IPS DF 6.9 (cell line): ENCODE measurements at regions not wholly inside any gene's neighbourhood (a gene's known extent, or its start where the extent isn't known, plus 50 kb on each side); places are given as distances from the start of the nearest gene placed in this dataset.

Source experiments
- DNase-seq: peaks from one replicate; pipeline ENCODE4 v3.0.0-alpha.2; 2013; ENCODE audit warnings: low read depth, low spot score
- H3K27ac ChIP-seq: one replicate; pipeline ENCODE4 v1.5.1; 2013; ENCODE audit warnings: low read length, control low read depth
- H3K27me3 ChIP-seq: 2 replicates; pipeline ENCODE4 v1.6.1; 2013; ENCODE audit warnings: mild to moderate bottlenecking, low read length; ENCODE audit not compliant: control insufficient read depth, insufficient read depth
- H3K36me3 ChIP-seq: 2 replicates; pipeline ENCODE4 v1.6.1; 2013; ENCODE audit warnings: low read length; ENCODE audit not compliant: control insufficient read depth, insufficient read depth
- H3K4me1 ChIP-seq: 2 replicates; pipeline ENCODE4 v1.6.1; 2013; ENCODE audit warnings: low read length; ENCODE audit not compliant: control insufficient read depth, insufficient read depth
- H3K4me3 ChIP-seq: 2 replicates; pipeline ENCODE4 v1.5.1; 2013; ENCODE audit warnings: mild to moderate bottlenecking, low read length
- H3K9me3 ChIP-seq: 2 replicates; pipeline ENCODE4 v1.6.1; 2013; ENCODE audit warnings: low read length, inconsistent platforms; ENCODE audit not compliant: control insufficient read depth, insufficient read depth
- WGBS: extraction: QIAGEN DNeasy Blood & Tissue Kit; methylation state at CpG from one replicate; pipeline ENCODE4 v1.1.7; 2013; ENCODE audit warnings: mixed read lengths, missing lambda C conversion rate; ENCODE audit not compliant: insufficient read length, insufficient coverage; 5-methylcytosine and 5-hydroxymethylcytosine counted together

- no peak overlapping the region for H3K27ac ChIP-seq
- H3K9me3 ChIP-seq, result no peaks in the 10 kb centered on the region
- H3K4me3 ChIP-seq, result no peak overlapping the region
- H3K4me1 ChIP-seq, result no peaks in the 10 kb centered on the region
- no peaks in the 10 kb centered on the region for H3K36me3 ChIP-seq
- DNase-seq, result no peak
- no CpG with 5 or more reads among the region's 1 CpG for WGBS
- no peaks in the 10 kb centered on the region for H3K27me3 ChIP-seq
These were observed 77.5 kb upstream of the CACNA1A start for GRCh38 chr19:13583753-13584152.

DNA sequence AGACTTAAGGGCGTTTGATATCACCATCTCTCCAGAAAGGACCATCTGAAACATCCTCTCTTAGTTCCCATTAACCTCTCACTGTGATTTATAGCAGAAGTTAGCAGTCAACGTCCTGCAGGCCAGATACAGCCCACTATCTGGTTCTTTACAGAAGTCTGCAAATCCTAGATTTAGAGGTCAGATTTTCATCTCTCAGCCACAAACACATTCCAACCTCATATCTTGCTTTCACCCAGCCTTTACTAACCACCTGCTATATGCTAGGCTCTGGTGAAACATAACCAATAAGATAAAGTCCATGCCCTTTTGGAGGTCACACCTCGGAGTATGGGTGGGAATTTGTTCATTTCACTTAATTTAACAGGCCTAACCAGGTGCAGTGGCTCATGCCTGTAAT lies 76.8 kb upstream of the CACNA1A start:
- Histone ChIP-seq H3K4me1 (no peaks in the 10 kb centered on the region), H3K27me3 (no peaks in the 10 kb centered on the region), H3K27ac (no peak overlapping the region), H3K9me3 (no peaks in the 10 kb centered on the region), H3K4me3 (no peak overlapping the region), H3K36me3 (no peaks in the 10 kb centered on the region)
- WGBS, result no CpG with 5 or more reads among the region's 3 CpGs
- DNase-seq, result no peak

- H3K36me3 ChIP-seq, result no peaks in the 10 kb centered on the region
These were observed 75.3 kb upstream of the CACNA1A start for GRCh38 chr19:13581576-13581975.

DNA sequence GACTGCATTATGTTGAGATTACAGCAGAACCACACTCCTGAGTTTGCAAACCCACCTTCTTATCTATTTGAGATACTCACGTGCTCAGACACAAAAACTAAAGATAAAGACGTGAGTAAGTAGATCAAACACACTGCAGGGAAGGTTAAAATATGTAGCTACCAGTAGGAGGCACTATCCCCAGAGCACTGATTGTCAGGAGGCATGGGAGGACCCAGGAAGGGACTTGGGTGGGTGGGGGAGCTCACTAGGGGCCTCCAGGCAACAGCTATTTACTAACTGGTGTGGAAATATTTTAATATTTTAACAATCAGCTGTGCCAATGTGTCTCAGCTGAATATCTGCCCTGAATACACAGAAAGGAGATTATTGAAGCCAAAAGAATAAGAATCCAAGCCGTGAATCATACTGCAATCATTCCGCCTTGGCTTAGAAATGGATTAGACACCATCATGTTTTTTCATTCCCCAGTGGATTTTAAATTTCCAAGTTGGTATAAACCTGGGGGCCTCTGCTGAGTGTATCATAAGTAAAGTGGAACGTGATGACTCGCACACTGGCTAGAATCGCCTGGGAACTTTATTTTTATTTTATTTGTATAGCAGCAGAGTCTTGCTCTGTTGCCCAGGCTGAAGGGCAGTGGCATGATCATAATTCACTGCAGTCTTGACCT lies 73.2 kb upstream of the CACNA1A start:
- Histone ChIP-seq H3K36me3 (no peaks in the 10 kb centered on the region), H3K4me1 (no peaks in the 10 kb centered on the region), H3K9me3 (no peaks in the 10 kb centered on the region), H3K27ac (no peak overlapping the region), H3K4me3 (no peak overlapping the region), H3K27me3 (no peaks in the 10 kb centered on the region)
- DNase-seq, result no peak
- WGBS, result no CpG with 5 or more reads among the region's 7 CpGs

More at GRCh38 chr19:13581576-13581975, 75.3 kb upstream of the CACNA1A start:
- Histone ChIP-seq H3K27me3 (no peaks in the 10 kb centered on the region), H3K27ac (no peak overlapping the region), H3K9me3 (no peaks in the 10 kb centered on the region), H3K4me3 (no peak overlapping the region), H3K4me1 (no peaks in the 10 kb centered on the region)
- DNase-seq, result no peak
- WGBS, result no CpG with 5 or more reads among the region's 9 CpGs

DNA sequence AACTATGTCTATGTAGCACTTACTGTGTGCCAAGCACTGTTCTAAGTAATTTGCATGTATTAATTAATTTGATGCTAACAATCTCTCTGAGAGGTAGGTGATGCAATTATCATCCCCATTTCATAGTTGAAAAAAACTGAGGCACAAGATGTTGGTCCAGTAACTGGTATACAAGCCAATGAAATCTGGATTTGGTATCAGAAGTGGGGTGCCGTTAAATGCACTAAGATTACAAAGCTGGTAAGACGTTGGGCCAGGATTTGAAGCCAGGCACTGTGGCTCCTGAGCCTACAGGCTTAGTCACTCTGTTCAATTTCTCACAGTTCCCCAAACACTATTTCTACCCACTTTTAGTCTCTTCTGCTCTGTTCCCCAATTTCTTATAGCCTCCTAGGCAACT lies 70.4 kb upstream of the CACNA1A start:
- WGBS, result no CpG with 5 or more reads among the region's 2 CpGs
- no peak overlapping the region for H3K27ac ChIP-seq
- DNase-seq, result no peak
- H3K4me3 ChIP-seq, result no peak overlapping the region
- H3K36me3 ChIP-seq, result no peaks in the 10 kb centered on the region
- H3K27me3 ChIP-seq, result no peaks in the 10 kb centered on the region
- H3K4me1 ChIP-seq, result no peaks in the 10 kb centered on the region
- H3K9me3 ChIP-seq, result no peaks in the 10 kb centered on the region

DNA sequence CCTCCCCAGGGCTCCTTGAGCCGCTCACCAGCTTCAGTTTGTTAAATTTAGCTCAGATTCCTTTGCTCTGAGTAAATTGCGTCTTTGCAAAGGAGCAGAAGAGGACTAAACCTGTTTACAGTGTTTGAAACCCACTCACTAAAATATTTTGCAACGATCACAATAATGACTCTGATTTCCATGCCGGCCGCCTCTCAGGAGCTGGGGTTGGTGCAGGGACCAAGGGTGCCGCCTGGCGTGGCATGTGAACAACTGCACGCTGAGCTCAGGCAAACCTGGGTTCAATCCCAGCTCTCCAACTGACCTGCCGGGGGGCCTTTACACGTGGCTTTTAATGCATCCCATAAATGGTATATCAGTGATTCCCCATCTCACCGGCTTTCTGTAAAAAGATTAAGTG lies 68.7 kb upstream of the CACNA1A start:
- no peak overlapping the region for H3K4me3 ChIP-seq

DNA sequence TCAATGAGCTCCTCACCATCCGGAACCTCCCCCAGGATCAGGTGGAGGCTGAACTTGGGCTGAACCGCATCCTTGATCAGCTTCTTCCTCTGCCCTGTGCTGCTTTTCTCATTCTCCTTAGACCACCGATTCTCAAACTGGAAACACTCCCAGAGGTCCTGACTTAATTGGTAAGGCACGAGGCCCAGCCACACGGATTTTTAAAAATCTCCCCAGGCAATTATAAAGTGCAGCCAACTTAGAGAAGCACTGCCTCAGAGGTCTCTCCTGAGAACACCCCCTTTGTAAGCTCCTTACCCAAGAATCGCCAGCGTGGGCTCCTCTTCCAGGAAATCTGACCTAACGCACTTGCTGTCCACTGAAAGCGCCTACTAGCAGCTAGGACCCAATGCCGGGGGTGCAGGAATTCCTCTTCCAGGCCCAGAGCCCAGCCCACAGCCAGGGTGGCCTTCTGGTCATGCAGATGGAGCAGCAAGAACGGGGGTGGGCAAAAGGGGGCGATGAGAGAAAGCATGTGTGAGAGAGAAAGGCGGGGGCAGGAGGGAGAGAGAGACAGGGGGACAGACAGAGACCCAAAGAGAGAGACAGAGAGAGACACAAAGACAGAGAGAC lies 66.9 kb upstream of the CACNA1A start:
- DNase-seq, result no peak
- WGBS, result no CpG with 5 or more reads among the region's 13 CpGs
- Histone ChIP-seq H3K27me3 (no peaks in the 10 kb centered on the region), H3K9me3 (no peaks in the 10 kb centered on the region), H3K4me3 (no peak overlapping the region), H3K36me3 (no peaks in the 10 kb centered on the region), H3K27ac (no peak overlapping the region), H3K4me1 (no peaks in the 10 kb centered on the region)

More for the DNA sequence above, 68.7 kb upstream of the CACNA1A start:
- Histone ChIP-seq H3K9me3 (no peaks in the 10 kb centered on the region), H3K27me3 (no peaks in the 10 kb centered on the region), H3K27ac (no peak overlapping the region), H3K4me1 (no peaks in the 10 kb centered on the region), H3K36me3 (no peaks in the 10 kb centered on the region)
- WGBS, result no CpG with 5 or more reads among the region's 11 CpGs
- DNase-seq, result no peak

DNA sequence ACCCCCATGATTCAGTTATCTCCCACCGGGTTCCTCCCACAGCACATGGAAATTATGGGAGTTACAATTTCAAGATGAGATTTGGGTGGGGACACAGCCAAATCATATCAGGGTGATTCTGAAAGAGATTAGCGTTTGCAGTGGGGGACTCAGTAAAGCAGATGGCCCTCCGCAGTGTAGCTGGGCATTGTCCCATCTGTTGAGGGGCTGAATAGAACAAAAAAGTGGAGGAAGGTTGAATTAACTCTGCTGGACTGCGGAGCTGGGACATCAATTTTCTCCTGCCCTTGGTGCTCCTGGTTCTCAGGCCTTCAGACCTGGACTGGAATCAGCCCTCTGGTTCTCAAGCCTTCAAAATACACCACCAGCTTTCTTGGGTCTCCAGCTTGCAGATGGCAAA lies 55.2 kb upstream of the CACNA1A start:
- DNase-seq, result no peak
- Histone ChIP-seq H3K27me3 (no peaks in the 10 kb centered on the region), H3K4me3 (no peak overlapping the region), H3K9me3 (no peaks in the 10 kb centered on the region), H3K36me3 (no peaks in the 10 kb centered on the region), H3K4me1 (no peaks in the 10 kb centered on the region), H3K27ac (no peak overlapping the region)
- WGBS, result no CpG with 5 or more reads among the region's 4 CpGs

DNA sequence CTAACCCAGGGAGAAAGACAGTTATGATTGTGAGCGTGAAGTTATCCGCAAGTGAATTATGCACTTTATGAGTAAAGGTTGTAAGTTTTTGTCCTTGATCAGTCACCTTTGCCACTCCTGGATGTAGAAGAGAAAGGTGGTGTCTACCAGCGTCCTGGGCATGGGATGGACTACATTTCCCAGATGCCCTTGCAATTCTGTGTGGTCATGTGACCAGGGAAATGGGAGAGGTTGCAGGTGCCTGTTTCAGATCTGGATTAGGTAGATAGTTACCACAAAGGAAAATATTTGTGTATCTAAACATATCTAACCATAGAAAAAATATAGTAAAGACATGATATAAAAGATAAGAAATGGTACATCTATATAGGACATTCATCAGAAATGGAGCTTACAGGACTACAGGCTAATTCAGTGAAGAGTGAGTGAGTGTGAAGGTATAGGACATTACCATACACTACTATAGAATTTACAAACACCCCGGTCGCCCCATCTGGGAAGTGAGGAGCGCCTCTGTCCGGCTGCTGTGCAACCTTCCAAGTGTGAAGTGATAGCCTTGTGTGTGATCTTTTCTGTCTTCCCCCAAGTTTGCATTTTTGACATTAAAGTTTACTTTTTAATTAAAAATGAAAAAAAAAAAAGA lies 51.6 kb upstream of the CACNA1A start:
- Histone ChIP-seq H3K27me3 (no peaks in the 10 kb centered on the region), H3K4me3 (no peak overlapping the region), H3K4me1 (no peaks in the 10 kb centered on the region), H3K27ac (no peak overlapping the region), H3K36me3 (no peaks in the 10 kb centered on the region), H3K9me3 (no peaks in the 10 kb centered on the region)
- no peak for DNase-seq
- WGBS, result no CpG with 5 or more reads among the region's 7 CpGs

GRCh38 chr19:13556552-13556951 lies 50.3 kb upstream of the CACNA1A start:
- no CpG with 5 or more reads among the region's 9 CpGs for WGBS

More at GRCh38 chr19:13556552-13556951, 50.3 kb upstream of the CACNA1A start:
- H3K4me1 ChIP-seq, result no peaks in the 10 kb centered on the region
- H3K9me3 ChIP-seq, result no peaks in the 10 kb centered on the region
- H3K27me3 ChIP-seq, result no peaks in the 10 kb centered on the region
- no peak overlapping the region for H3K4me3 ChIP-seq
- no peak overlapping the region for H3K27ac ChIP-seq
- no peaks in the 10 kb centered on the region for H3K36me3 ChIP-seq
- DNase-seq, result no peak
